ENCODE measurements at regions not wholly inside any gene's neighbourhood (a gene's known extent, or its start where the extent isn't known, plus 50 kb on each side); places are given as distances from the start of the nearest gene placed in this dataset.

- CTCF ChIA-PET = interaction anchor here (1.4 kb wide), 1 partner anchor 41 kb away, joined by 3 read pairs; no protein-coding TSS in a partner anchor
- H3K4me3 ChIP-seq (ENCODE audit: low read depth, low read length) = no peak overlapping the region
These were observed 73.8 kb upstream of the SPINK5 start for GRCh38 chr5:147989994-147990393.

GRCh38 chr5:147989239-147989638, 74.5 kb upstream of the SPINK5 start:
- TF ChIP-seq CTCF (IDR thresholded peaks at IDR 0.05; ENCODE audit: low read depth, low read length) = no peak
- no peaks in the 10 kb centered on the region for H3K9me3 ChIP-seq (ENCODE audit: control insufficient read depth, insufficient read depth, low read length)
- no peaks in the 10 kb centered on the region for H3K27me3 ChIP-seq (ENCODE audit: control insufficient read depth, insufficient read depth, low read length)
- POLR2A ChIA-PET = no interaction called here
- CTCF ChIA-PET = interaction anchor here (1.4 kb wide), 1 partner anchor 40 kb away, joined by 3 read pairs; no protein-coding TSS in a partner anchor
- no peak overlapping the region for H3K4me3 ChIP-seq (ENCODE audit: low read depth, low read length)
- no peak for DNase-seq (ENCODE audit: low read depth, low spot score)
- no peak overlapping the region for H3K27ac ChIP-seq (ENCODE audit: low read depth, low read length)

More at GRCh38 chr5:147989994-147990393, 73.8 kb upstream of the SPINK5 start:
- no peak for DNase-seq (ENCODE audit: low read depth, low spot score)
- POLR2A ChIA-PET = no interaction called here
- no peak for TF ChIP-seq CTCF (IDR thresholded peaks at IDR 0.05; ENCODE audit: low read depth, low read length)
- Histone ChIP-seq H3K27me3 (ENCODE audit: control insufficient read depth, insufficient read depth, low read length) (no peaks in the 10 kb centered on the region), H3K9me3 (ENCODE audit: control insufficient read depth, insufficient read depth, low read length) (no peaks in the 10 kb centered on the region), H3K27ac (ENCODE audit: low read depth, low read length) (no peak overlapping the region)

- Histone ChIP-seq H3K27me3 (ENCODE audit: control insufficient read depth, insufficient read depth, low read length) (no peaks in the 10 kb centered on the region), H3K9me3 (ENCODE audit: control insufficient read depth, insufficient read depth, low read length) (no peaks in the 10 kb centered on the region), H3K27ac (ENCODE audit: low read depth, low read length) (no peak overlapping the region), H3K4me3 (ENCODE audit: low read depth, low read length) (no peak overlapping the region)
- ChIA-PET CTCF (no interaction called here), POLR2A (no interaction called here)
- DNase-seq (ENCODE audit: low read depth, low spot score) = no peak
- TF ChIP-seq CTCF (IDR thresholded peaks at IDR 0.05; ENCODE audit: low read depth, low read length) = no peak
These were observed 77.5 kb upstream of the SPINK5 start for GRCh38 chr5:147986134-147986757.

- ChIA-PET POLR2A (no interaction called here), CTCF (no interaction called here)
- TF ChIP-seq CTCF (IDR thresholded peaks at IDR 0.05; ENCODE audit: low read depth, low read length) = no peak
- H3K27me3 ChIP-seq (ENCODE audit: control insufficient read depth, insufficient read depth, low read length) = no peaks in the 10 kb centered on the region
- DNase-seq (ENCODE audit: low read depth, low spot score) = no peak
- H3K9me3 ChIP-seq (ENCODE audit: control insufficient read depth, insufficient read depth, low read length) = no peaks in the 10 kb centered on the region
- no peak overlapping the region for H3K4me3 ChIP-seq (ENCODE audit: low read depth, low read length)
- no peak overlapping the region for H3K27ac ChIP-seq (ENCODE audit: low read depth, low read length)
These were observed 78.2 kb upstream of the SPINK5 start for GRCh38 chr5:147985608-147986007.

GRCh38 chr5:147983742-147984141, 77.4 kb upstream of the C5orf46 start:
- Histone ChIP-seq H3K9me3 (ENCODE audit: control insufficient read depth, insufficient read depth, low read length) (no peaks in the 10 kb centered on the region), H3K4me3 (ENCODE audit: low read depth, low read length) (no peak overlapping the region), H3K27ac (ENCODE audit: low read depth, low read length) (no peak overlapping the region), H3K27me3 (ENCODE audit: control insufficient read depth, insufficient read depth, low read length) (no peaks in the 10 kb centered on the region)
- ChIA-PET POLR2A (no interaction called here), CTCF (no interaction called here)
- DNase-seq (ENCODE audit: low read depth, low spot score) = no peak
- TF ChIP-seq CTCF (IDR thresholded peaks at IDR 0.05; ENCODE audit: low read depth, low read length) = no peak
